ENCODE measurements at regions not wholly inside any gene's neighbourhood (a gene's known extent, or its start where the extent isn't known, plus 50 kb on each side); places are given as distances from the start of the nearest gene placed in this dataset.

DNA sequence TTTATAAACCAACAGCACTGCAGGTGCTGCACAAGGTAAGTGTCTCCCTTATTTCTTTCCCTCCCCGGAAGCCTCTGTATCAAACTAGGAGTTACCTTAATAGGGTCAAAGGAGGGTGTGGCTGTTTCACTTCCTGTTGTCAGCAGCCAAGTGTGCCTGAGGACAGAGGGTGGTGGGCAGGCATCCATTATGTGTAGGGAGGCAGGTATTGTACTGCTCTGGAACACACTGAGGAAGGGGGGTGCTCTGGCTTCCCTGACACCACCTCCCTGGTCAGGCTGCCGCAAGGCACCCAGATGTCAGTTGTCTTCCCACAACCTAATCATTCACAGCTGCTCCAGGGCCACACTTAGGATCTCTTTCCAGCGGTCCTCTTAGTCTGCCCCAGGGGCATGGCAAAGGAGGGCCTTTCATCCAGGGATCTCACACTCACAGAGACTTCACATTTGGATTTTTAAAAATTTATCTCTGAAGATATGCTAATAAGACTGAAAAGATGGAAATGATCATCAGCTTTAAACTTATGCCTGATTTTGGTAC, 132.0 kb upstream of the ARHGAP5 start:
- Histone ChIP-seq H3K27me3 (no peaks in the 10 kb centered on the region), H3K4me3 (ENCODE audit: low read depth, low read length) (no peak overlapping the region), H3K9me3 (no peaks in the 10 kb centered on the region), H3K36me3 (no peaks in the 10 kb centered on the region), H3K4me1 (peaks cover 18% of the 10 kb centered on the region)
- TF ChIP-seq, protein P1, sequence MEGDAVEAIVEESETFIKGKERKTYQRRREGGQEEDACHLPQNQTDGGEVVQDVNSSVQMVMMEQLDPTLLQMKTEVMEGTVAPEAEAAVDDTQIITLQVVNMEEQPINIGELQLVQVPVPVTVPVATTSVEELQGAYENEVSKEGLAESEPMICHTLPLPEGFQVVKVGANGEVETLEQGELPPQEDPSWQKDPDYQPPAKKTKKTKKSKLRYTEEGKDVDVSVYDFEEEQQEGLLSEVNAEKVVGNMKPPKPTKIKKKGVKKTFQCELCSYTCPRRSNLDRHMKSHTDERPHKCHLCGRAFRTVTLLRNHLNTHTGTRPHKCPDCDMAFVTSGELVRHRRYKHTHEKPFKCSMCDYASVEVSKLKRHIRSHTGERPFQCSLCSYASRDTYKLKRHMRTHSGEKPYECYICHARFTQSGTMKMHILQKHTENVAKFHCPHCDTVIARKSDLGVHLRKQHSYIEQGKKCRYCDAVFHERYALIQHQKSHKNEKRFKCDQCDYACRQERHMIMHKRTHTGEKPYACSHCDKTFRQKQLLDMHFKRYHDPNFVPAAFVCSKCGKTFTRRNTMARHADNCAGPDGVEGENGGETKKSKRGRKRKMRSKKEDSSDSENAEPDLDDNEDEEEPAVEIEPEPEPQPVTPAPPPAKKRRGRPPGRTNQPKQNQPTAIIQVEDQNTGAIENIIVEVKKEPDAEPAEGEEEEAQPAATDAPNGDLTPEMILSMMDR (IDR thresholded peaks at IDR 0.05; ENCODE audit: low read depth, low read length), result no peak
- peak; percentile 48 for DNase-seq

DNA sequence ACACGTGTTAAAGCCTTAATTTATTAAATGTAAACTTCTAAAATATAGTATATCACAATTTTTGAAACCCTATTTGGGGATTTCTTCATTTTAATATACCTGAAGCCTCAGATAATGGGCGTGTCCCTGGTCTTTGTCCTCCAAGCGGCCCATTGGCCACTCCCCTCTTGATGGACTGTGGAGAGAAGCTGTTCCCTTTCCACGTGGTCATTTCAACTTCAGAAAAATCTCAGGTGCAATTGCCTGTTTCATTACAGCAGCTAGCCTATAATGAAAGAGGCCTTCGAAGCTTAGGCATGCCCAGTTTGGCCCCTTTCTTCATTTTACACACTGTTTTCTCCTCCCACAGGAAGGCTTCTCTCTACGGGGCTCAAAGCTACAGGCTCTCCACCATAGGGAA, 131.4 kb upstream of the ARHGAP5 start:
- H3K4me1 ChIP-seq, result peaks cover 21% of the 10 kb centered on the region
- no peaks in the 10 kb centered on the region for H3K27me3 ChIP-seq
- TF ChIP-seq, protein P1 (IDR thresholded peaks at IDR 0.05; ENCODE audit: low read depth, low read length), result no peak
- H3K36me3 ChIP-seq, result no peaks in the 10 kb centered on the region
- DNase-seq, result no peak
- no peaks in the 10 kb centered on the region for H3K9me3 ChIP-seq
- no peak overlapping the region for H3K4me3 ChIP-seq (ENCODE audit: low read depth, low read length)

DNA sequence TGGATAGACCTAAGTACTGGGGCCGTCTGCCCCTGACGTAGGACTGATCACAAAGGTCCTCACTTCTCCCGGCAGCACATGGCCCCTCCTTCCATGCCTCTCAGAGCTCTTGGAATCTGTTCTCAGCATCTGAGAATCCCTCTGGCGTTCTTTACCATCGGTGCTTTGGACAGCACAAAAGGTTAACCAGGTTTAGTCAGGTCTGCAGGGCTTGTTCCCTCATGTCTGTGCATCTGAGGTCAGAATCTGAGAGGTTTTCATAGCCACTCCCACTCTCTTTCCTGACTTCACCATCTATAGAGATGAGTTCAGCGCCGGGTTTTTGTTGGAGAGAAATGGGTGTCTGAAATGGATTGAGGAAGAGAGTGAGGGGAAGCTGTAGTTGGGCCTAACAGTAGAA, 130.0 kb upstream of the ARHGAP5 start:
- Histone ChIP-seq H3K36me3 (no peaks in the 10 kb centered on the region), H3K27me3 (no peaks in the 10 kb centered on the region), H3K9me3 (no peaks in the 10 kb centered on the region), H3K4me1 (peaks cover 26% of the 10 kb centered on the region), H3K4me3 (ENCODE audit: low read depth, low read length) (no peak overlapping the region)
- TF ChIP-seq, protein P1 (IDR thresholded peaks at IDR 0.05; ENCODE audit: low read depth, low read length), result no peak
- no peak for DNase-seq

DNA sequence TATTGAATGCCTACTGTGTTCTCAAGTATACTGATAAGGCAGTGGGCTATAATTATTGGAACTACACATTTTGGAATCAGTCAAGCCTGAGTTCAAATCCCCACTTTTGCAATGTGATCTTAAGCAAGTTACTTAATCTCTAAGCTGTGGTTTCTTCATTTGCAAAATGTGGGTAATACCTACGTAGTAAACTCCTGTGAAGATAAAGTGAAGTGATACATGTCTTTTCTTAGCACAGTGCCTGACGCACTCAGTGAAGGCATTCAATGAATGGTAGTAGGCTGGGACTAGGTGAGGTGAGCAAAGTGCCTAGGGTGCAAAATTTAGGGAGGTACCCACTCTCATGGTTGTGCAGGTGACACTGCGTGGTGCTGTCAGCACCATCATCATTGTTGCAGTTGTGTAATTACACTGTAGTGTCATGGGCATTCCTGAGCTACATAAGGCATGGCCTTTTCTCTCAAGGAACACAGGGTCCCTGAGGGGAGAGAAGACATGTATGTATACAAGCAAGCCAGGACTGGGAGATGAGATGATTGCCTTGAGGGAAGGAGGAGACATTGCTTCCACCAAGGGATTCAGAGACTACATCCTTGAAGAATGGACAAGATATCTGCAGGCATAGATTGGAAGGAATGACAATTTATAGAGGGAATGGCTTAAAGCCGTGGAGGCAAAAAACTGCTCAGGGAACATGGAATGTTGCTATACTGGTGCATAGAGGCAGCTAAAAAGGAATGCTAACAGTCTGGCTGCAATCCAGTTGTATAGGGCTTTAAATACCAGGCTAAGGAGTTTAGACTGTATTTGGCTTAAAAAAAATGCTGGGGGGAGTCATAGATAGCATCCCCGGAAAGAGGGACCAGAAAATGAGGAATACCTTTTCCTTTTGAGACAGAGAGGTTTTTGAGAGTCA, 129.2 kb upstream of the ARHGAP5 start:
- TF ChIP-seq, protein P1 (IDR thresholded peaks at IDR 0.05; ENCODE audit: low read depth, low read length), result no peak
- Histone ChIP-seq H3K36me3 (no peaks in the 10 kb centered on the region), H3K27me3 (no peaks in the 10 kb centered on the region), H3K9me3 (no peaks in the 10 kb centered on the region), H3K4me1 (peaks cover 26% of the 10 kb centered on the region), H3K4me3 (ENCODE audit: low read depth, low read length) (no peak overlapping the region)
- DNase-seq, result no peak

DNA sequence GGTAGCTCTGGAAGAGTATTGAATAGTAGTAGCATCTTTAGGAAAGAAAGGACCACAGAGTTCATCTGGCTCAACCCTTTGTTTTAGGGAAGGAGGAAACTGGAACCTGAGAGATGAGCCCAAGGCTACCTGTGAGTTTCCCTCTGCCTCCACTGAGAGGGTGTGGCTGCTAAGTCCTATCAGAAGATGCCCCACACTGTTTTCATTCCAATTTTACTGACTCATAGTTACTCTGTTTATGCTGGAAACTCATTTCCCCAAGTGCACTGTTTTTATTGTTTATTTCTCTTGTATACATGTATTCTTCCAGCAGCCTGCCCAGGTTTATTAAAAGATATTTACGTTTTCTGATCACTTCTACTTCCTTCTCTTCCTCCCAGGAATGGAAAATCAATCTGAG, 127.4 kb upstream of the ARHGAP5 start:
- Histone ChIP-seq H3K9me3 (no peaks in the 10 kb centered on the region), H3K4me3 (ENCODE audit: low read depth, low read length) (no peak overlapping the region), H3K36me3 (no peaks in the 10 kb centered on the region), H3K27me3 (no peaks in the 10 kb centered on the region), H3K4me1 (peaks cover 16% of the 10 kb centered on the region)
- TF ChIP-seq, protein P1 (IDR thresholded peaks at IDR 0.05; ENCODE audit: low read depth, low read length), result no peak
- no peak for DNase-seq

DNA sequence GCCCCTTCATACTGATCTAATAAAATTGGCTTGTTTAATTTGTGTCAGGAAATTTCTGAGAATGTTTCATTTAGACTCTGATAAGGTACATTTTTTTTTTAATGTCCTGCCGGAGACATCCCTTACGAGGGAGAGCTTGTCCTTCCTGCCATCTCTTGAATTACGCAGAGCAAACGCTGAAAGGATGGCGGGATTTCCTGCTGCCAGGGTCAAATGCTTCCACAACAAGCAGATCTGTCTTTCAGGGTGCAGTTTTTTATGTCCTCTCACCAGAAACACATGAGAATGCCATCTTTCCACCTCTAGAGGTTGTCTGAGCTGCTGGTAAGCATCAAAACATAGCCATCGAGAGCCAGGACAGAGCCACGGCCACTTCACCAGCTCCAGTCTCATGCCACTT, 126.8 kb upstream of the ARHGAP5 start:
- TF ChIP-seq, protein P1 (IDR thresholded peaks at IDR 0.05; ENCODE audit: low read depth, low read length), result 0 out of 2 replicates have a peak, but pooled peaks have one; percentile 2
- Histone ChIP-seq H3K9me3 (no peaks in the 10 kb centered on the region), H3K36me3 (no peaks in the 10 kb centered on the region), H3K4me1 (peaks cover 12% of the 10 kb centered on the region), H3K4me3 (ENCODE audit: low read depth, low read length) (peak overlapping the region; percentile 43), H3K27me3 (no peaks in the 10 kb centered on the region)
- DNase-seq, result no peak
